Hematopoietic multipotent progenitor cell treated with erythropoietin and hydrocortisone succinate and interleukin-3 and kit ligand, for 4 days (in vitro differentiated cells): ENCODE measurements at regions not wholly inside any gene's neighbourhood (a gene's known extent, or its start where the extent isn't known, plus 50 kb on each side); places are given as distances from the start of the nearest gene placed in this dataset.

Source experiments
- DNase-seq: peaks from one replicate; pipeline ENCODE4 v3.0.0-alpha.2; 2015

GRCh38 chr14:101123618-101124510 lies 220.3 kb upstream of the RTL1 start:
- no peak for DNase-seq

GRCh38 chr14:101124815-101125214 lies 221.3 kb upstream of the RTL1 start:
- no peak for DNase-seq

- no peak for DNase-seq
These were observed 221.8 kb upstream of the RTL1 start for GRCh38 chr14:101125313-101125712.

GRCh38 chr14:101125719-101126651 lies 222.5 kb upstream of the RTL1 start:
- no peak for DNase-seq

- DNase-seq = no peak
These were observed 223.2 kb upstream of the RTL1 start for GRCh38 chr14:101126731-101127130.

GRCh38 chr14:101127224-101127623 lies 223.7 kb upstream of the RTL1 start:
- no peak for DNase-seq

GRCh38 chr14:101128478-101129321 lies 225.2 kb upstream of the RTL1 start:
- DNase-seq = no peak

- no peak for DNase-seq
These were observed 226.1 kb upstream of the RTL1 start for GRCh38 chr14:101129521-101130167.

GRCh38 chr14:101130861-101131260 lies 227.3 kb upstream of the RTL1 start:
- DNase-seq = peak; percentile 17

- no peak for DNase-seq
These were observed 228.0 kb upstream of the RTL1 start for GRCh38 chr14:101131451-101131916.

- DNase-seq = no peak
These were observed 228.6 kb upstream of the RTL1 start for GRCh38 chr14:101132051-101132571.

GRCh38 chr14:101132588-101132987 lies 229.1 kb upstream of the RTL1 start:
- DNase-seq = no peak

- DNase-seq = no peak
These were observed 229.5 kb upstream of the RTL1 start for GRCh38 chr14:101133068-101133467.

GRCh38 chr14:101134161-101134631 lies 230.7 kb upstream of the RTL1 start:
- DNase-seq = peak; percentile 36

GRCh38 chr14:101134851-101135433 lies 231.4 kb upstream of the RTL1 start:
- peak; percentile 80 for DNase-seq

- DNase-seq = no peak
These were observed 232.5 kb upstream of the RTL1 start for GRCh38 chr14:101135796-101136742.

GRCh38 chr14:101137234-101137633 lies 233.7 kb upstream of the RTL1 start:
- DNase-seq = peak; percentile 38

- no peak for DNase-seq
These were observed 244.3 kb upstream of the RTL1 start for GRCh38 chr14:101147848-101148247.

- no peak for DNase-seq
These were observed 246.6 kb upstream of the RTL1 start for GRCh38 chr14:101150039-101150610.
